IMR-90 (cell line): ENCODE measurements at regions not wholly inside any gene's neighbourhood (a gene's known extent, or its start where the extent isn't known, plus 50 kb on each side); places are given as distances from the start of the nearest gene placed in this dataset.

Source experiments
- ATAC-seq: fragments of 200-7000 bp; cut with Tn5 transposase; 2 replicates; pipeline ENCODE4 v1.9.1; 2020; ENCODE audit warnings: low read depth, mild to moderate bottlenecking, moderate library complexity
- BruUV-seq: library from RNA; stranded (reverse); fragments of 400-500 nt; replicated peaks from 2 replicates; lab custom pipeline; 2021; lab: Mats Ljungman, UMichigan
- CTCF ChIA-PET: fragments of 300-600 bp; formaldehyde crosslinking; extraction: SDS; loops from one replicate; lab custom pipeline; 2021; ENCODE audit warnings: antibody characterized with exemption; lab: Yijun Ruan, JAX
- POLR2A ChIA-PET: fragments of 300-600 bp; sonication (Branson Sonifier 250); formaldehyde crosslinking; loops from one replicate; lab custom pipeline; 2022; ENCODE audit warnings: antibody characterized with exemption; ENCODE audit not compliant: unreplicated experiment; lab: Charles Lee
- DNase-seq: peaks from one replicate; pipeline ENCODE4 v3.0.0; 2013
- H2AFZ ChIP-seq: replicated peaks from 2 replicates; pipeline ENCODE3; 2013; ENCODE audit warnings: low read length, mild to moderate bottlenecking; ENCODE audit not compliant: poor library complexity
- H2AK5ac ChIP-seq: 2 replicates; pipeline ENCODE4 v1.6.1; 2013; ENCODE audit warnings: low read depth, low read length, inconsistent platforms
- H2AK9ac ChIP-seq: replicated peaks from 2 replicates; pipeline ENCODE3; 2013; ENCODE audit warnings: mild to moderate bottlenecking, low read depth, low read length, moderate library complexity; ENCODE audit not compliant: poor library complexity
- H2BK120ac ChIP-seq: 2 replicates; pipeline ENCODE4 v1.6.1; 2013; ENCODE audit warnings: low read depth, low read length, inconsistent platforms
- H2BK15ac ChIP-seq: 3 replicates; pipeline ENCODE4 v1.6.1; 2013; ENCODE audit warnings: low read depth, low read length, inconsistent platforms
- H2BK20ac ChIP-seq: 2 replicates; pipeline ENCODE4 v1.6.1; 2013; ENCODE audit warnings: low read depth, mild to moderate bottlenecking, inconsistent platforms, low read length, moderate library complexity
- H2BK5ac ChIP-seq: 2 replicates; pipeline ENCODE4 v1.6.1; 2013; ENCODE audit warnings: mild to moderate bottlenecking, low read depth, low read length, inconsistent platforms; ENCODE audit not compliant: poor library complexity, severe bottlenecking
- H3K14ac ChIP-seq: replicated peaks from 2 replicates; pipeline ENCODE4 v1.6.1; 2013; ENCODE audit warnings: low read depth, low read length, inconsistent platforms
- H3K18ac ChIP-seq: 2 replicates; pipeline ENCODE4 v1.6.1; 2013; ENCODE audit warnings: low read depth, low read length, control low read depth
- H3K23ac ChIP-seq: 2 replicates; pipeline ENCODE4 v1.6.1; 2013; ENCODE audit warnings: low read depth, low read length, inconsistent platforms
- H3K27ac ChIP-seq: 2 replicates; pipeline ENCODE4 v1.5.1; 2013; ENCODE audit warnings: mild to moderate bottlenecking, control low read depth, low read length; ENCODE audit not compliant: insufficient read depth
- H3K27me3 ChIP-seq: 2 replicates; pipeline ENCODE4 v1.6.1; 2013; ENCODE audit warnings: low read length; ENCODE audit not compliant: control insufficient read depth, insufficient read depth
- H3K36me3 ChIP-seq: 2 replicates; pipeline ENCODE4 v1.6.1; 2013; ENCODE audit warnings: low read length, mixed read lengths; ENCODE audit not compliant: control insufficient read depth, insufficient read depth
- H3K4ac ChIP-seq: 2 replicates; pipeline ENCODE4 v1.6.1; 2013; ENCODE audit warnings: low read depth, low read length, inconsistent platforms
- H3K4me1 ChIP-seq: 2 replicates; pipeline ENCODE4 v1.6.1; 2013; ENCODE audit warnings: low read length, mixed read lengths; ENCODE audit not compliant: control insufficient read depth, insufficient read depth
- H3K4me2 ChIP-seq: 2 replicates; pipeline ENCODE4 v1.6.1; 2013; ENCODE audit warnings: low read depth, mild to moderate bottlenecking, control low read depth, low read length, moderate library complexity
- H3K4me3 ChIP-seq: 2 replicates; pipeline ENCODE4 v1.5.1; 2013; ENCODE audit warnings: low read depth, mild to moderate bottlenecking, control low read depth, low read length, moderate library complexity; ENCODE audit not compliant: insufficient read depth
- H3K56ac ChIP-seq: 2 replicates; pipeline ENCODE4 v1.6.1; 2013; ENCODE audit warnings: low read length, inconsistent platforms; ENCODE audit not compliant: insufficient read depth; ENCODE audit errors: extremely low read depth
- H3K79me1 ChIP-seq, 2 experiments: 2 replicates each; pipeline ENCODE4 v1.6.1; 2013; ENCODE audit warnings: low read length in 2 of 2, inconsistent platforms in 1 of 2, low read depth in 1 of 2
- H3K9ac ChIP-seq: 2 replicates; pipeline ENCODE4 v1.6.1; 2013; ENCODE audit warnings: low read depth, low read length, control low read depth
- H3K9me1 ChIP-seq: 2 replicates; pipeline ENCODE4 v1.6.1; 2013; ENCODE audit warnings: low read length, inconsistent platforms; ENCODE audit not compliant: insufficient read depth
- H3K9me3 ChIP-seq: 2 replicates; pipeline ENCODE4 v1.6.1; 2013; ENCODE audit warnings: low read length; ENCODE audit not compliant: control insufficient read depth, insufficient read depth
- H4K20me1 ChIP-seq: 2 replicates; pipeline ENCODE4 v1.6.1; 2013; ENCODE audit warnings: low read length, inconsistent platforms; ENCODE audit not compliant: insufficient read depth
- H4K5ac ChIP-seq: 2 replicates; pipeline ENCODE4 v1.6.1; 2013; ENCODE audit warnings: mild to moderate bottlenecking, low read depth, low read length, control low read depth
- H4K8ac ChIP-seq, 2 experiments: 2 replicates each; pipeline ENCODE4 v1.6.1; 2013; ENCODE audit warnings: low read depth in 2 of 2, low read length in 2 of 2, control low read depth in 1 of 2, inconsistent platforms in 1 of 2
- H4K91ac ChIP-seq: 2 replicates; pipeline ENCODE4 v1.6.1; 2013; ENCODE audit warnings: low read depth, low read length, inconsistent platforms; ENCODE audit not compliant: insufficient read depth
- FOS ChIP-seq: fragments of 150-350 bp; IDR thresholded peaks from 2 replicates; pipeline ENCODE4 v1.6.1; 2016; ENCODE audit warnings: low read depth, low read length
- MAFK ChIP-seq: IDR thresholded peaks from 2 replicates; pipeline ENCODE4 v1.6.1; 2012; ENCODE audit warnings: low read depth, low read length, improper control_type of control experiment
- RAD21 ChIP-seq: IDR thresholded peaks from 2 replicates; pipeline ENCODE4 v1.6.1; 2012; ENCODE audit warnings: low read length, improper control_type of control experiment
- WGBS, 2 experiments: methylation state at CpG; one replicate each; pipeline versions ENCODE4 v1.1.5 to v1.1.7; 2013; ENCODE audit warnings: missing lambda C conversion rate in 2 of 2; ENCODE audit not compliant: insufficient read length in 1 of 2; ENCODE audit errors: extremely low coverage in 2 of 2; 5-methylcytosine and 5-hydroxymethylcytosine counted together
- dilution Hi-C: fragments of 300-500 bp; cut with HindIII; formaldehyde crosslinking; loops from one replicate; pipeline ENCODE4 v1.14.3; 2018; ENCODE audit warnings: low sequenced_read_pairs; ENCODE audit not compliant: unreplicated experiment
- in situ Hi-C: fragments of 300-500 bp; cut with MboI; formaldehyde crosslinking; loops from 3 replicates; pipeline ENCODE4 v1.14.3; 2019; ENCODE audit warnings: low sequenced_read_pairs, inconsistent platforms, mixed read lengths
- intact Hi-C: fragments of 100-400 bp; cut with micrococcal nuclease; formaldehyde crosslinking; loops from 2 replicates; pipeline ENCODE4 v1.10.0; 2022

- Histone ChIP-seq H3K4ac (no peak overlapping the region), H4K8ac (no peak overlapping the region), H2BK15ac (no peak overlapping the region), H3K9me1 (no peaks in the 10 kb centered on the region), H4K5ac (no peak overlapping the region), H3K14ac (no peak overlapping the region), H3K27ac (no peak overlapping the region), H3K36me3 (no peaks in the 10 kb centered on the region), H3K27me3 (no peaks in the 10 kb centered on the region), H3K23ac (no peak overlapping the region), H2BK20ac (no peak overlapping the region), H2AK9ac (no peak overlapping the region), H3K9me3 (no peaks in the 10 kb centered on the region), H4K20me1 (no peaks in the 10 kb centered on the region), H2BK5ac (no peak overlapping the region), H3K4me2 (no peak overlapping the region), H2AFZ (no peak overlapping the region), H3K56ac (no peak overlapping the region), H3K9ac (no peak overlapping the region), H2AK5ac (no peak overlapping the region), H3K4me3 (no peak overlapping the region), H3K4me1 (no peaks in the 10 kb centered on the region), H4K91ac (no peak overlapping the region), H3K79me1 (no peaks in the 10 kb centered on the region), H2BK120ac (no peak overlapping the region), H3K18ac (no peak overlapping the region)
- dilution Hi-C loops (no loop called here), in situ Hi-C loops (no loop called here), intact Hi-C loops (no loop called here)
- ATAC-seq (no peak), DNase-seq (no peak)
- POLR2A ChIA-PET, result no interaction called here
- TF ChIP-seq RAD21 (no peak), MAFK (peak; percentile 74), FOS (peak; percentile 44; the same call in 1 of the 2 replicates)
- BruUV-seq, result no TSS peak
- no CpG with 5 or more reads among the region's 1 CpG for WGBS, 2 experiments
- CTCF ChIA-PET, result no interaction called here
Observed at GRCh38 chr6:82704045-82704444, 340.4 kb downstream of the TPBG start.
